ENCODE measurements at regions not wholly inside any gene's neighbourhood (a gene's known extent, or its start where the extent isn't known, plus 50 kb on each side); places are given as distances from the start of the nearest gene placed in this dataset.

DNA sequence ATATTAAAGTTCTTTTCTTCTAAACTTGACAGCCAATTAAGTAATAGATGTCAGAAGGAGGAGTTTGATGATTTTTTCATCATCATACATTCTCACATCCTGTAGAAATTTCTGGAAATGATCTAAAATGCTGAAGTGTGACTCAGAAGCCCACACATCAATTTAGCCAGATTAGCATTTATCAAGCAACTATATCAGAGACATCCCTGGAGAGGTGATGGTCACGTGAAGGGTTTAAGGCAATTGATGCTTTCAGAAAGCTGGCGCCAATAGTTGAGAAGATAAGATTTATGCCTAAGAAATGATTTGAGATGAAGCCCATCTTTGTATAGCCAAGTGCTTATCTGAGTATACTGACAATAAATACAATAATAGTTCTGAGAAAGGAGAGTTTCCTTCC lies 162.9 kb upstream of the RORB start:
- Histone ChIP-seq H3F3A (ENCODE audit: low read depth) (no peaks in the 10 kb centered on the region), H3K4me2 (no peak overlapping the region), H3K27me3 (no peaks in the 10 kb centered on the region), H3K4me3 (no peak overlapping the region), H3K9me3 (ENCODE audit: low read depth) (no peaks in the 10 kb centered on the region), H3K79me2 (ENCODE audit: low read depth) (no peaks in the 10 kb centered on the region), H3K9ac (no peak overlapping the region), H4K20me1 (ENCODE audit: low read depth) (no peaks in the 10 kb centered on the region), H3K36me3 (no peaks in the 10 kb centered on the region), H2AFZ (replicated peaks) (no peak overlapping the region), H3K27ac (no peak overlapping the region), H3K4me1 (peaks cover 6% of the 10 kb centered on the region)
- H3K36me3 Mint-ChIP-seq: no peaks in the 10 kb centered on the region
- no peak overlapping the region for H3K27ac Mint-ChIP-seq
- H3K27me3 Mint-ChIP-seq (ENCODE audit: insufficient read depth, low read depth): no peaks in the 10 kb centered on the region
- no peak overlapping the region for H3K4me3 Mint-ChIP-seq
- no peaks in the 10 kb centered on the region for H3K9me3 Mint-ChIP-seq
- H3K4me1 Mint-ChIP-seq: no peaks in the 10 kb centered on the region
- TF ChIP-seq EZH2phosphoT487 (IDR thresholded peaks at IDR 0.05): no peak
- no peak for TF ChIP-seq EZH2 (IDR thresholded peaks at IDR 0.05)
- TF ChIP-seq, protein P1, sequence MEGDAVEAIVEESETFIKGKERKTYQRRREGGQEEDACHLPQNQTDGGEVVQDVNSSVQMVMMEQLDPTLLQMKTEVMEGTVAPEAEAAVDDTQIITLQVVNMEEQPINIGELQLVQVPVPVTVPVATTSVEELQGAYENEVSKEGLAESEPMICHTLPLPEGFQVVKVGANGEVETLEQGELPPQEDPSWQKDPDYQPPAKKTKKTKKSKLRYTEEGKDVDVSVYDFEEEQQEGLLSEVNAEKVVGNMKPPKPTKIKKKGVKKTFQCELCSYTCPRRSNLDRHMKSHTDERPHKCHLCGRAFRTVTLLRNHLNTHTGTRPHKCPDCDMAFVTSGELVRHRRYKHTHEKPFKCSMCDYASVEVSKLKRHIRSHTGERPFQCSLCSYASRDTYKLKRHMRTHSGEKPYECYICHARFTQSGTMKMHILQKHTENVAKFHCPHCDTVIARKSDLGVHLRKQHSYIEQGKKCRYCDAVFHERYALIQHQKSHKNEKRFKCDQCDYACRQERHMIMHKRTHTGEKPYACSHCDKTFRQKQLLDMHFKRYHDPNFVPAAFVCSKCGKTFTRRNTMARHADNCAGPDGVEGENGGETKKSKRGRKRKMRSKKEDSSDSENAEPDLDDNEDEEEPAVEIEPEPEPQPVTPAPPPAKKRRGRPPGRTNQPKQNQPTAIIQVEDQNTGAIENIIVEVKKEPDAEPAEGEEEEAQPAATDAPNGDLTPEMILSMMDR (IDR thresholded peaks at IDR 0.05): no peak
- DNase-seq (ENCODE audit: low spot score): no peak

DNA sequence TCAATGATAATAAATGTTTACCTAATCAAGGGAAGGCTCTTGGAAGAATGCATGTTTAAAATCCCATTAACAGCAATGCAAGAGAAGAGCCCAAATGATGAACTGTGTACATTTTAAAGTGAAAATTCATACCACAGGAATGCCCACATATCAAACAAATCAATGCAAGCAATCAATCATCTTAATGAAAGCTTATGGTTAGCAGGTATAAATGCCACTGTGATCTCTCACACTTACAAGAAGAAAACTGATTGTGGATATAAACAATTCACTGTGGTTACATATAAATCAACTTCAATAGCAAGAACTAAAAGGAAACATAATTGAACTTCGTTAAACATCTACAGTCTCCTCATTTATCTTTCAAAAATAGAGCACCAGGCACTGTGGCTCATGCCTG lies 161.0 kb upstream of the RORB start:
- Histone ChIP-seq H3K27me3 (no peaks in the 10 kb centered on the region), H3K9me3 (ENCODE audit: low read depth) (no peaks in the 10 kb centered on the region), H4K20me1 (ENCODE audit: low read depth) (no peaks in the 10 kb centered on the region), H3K9ac (no peak overlapping the region), H2AFZ (replicated peaks) (no peak overlapping the region), H3K4me2 (no peak overlapping the region), H3K36me3 (no peaks in the 10 kb centered on the region), H3F3A (ENCODE audit: low read depth) (no peaks in the 10 kb centered on the region), H3K27ac (no peak overlapping the region), H3K4me1 (no peaks in the 10 kb centered on the region), H3K4me3 (no peak overlapping the region), H3K79me2 (ENCODE audit: low read depth) (no peaks in the 10 kb centered on the region)
- Mint-ChIP-seq H3K4me3 (no peak overlapping the region), H3K36me3 (no peaks in the 10 kb centered on the region), H3K27me3 (ENCODE audit: insufficient read depth, low read depth) (no peaks in the 10 kb centered on the region), H3K27ac (no peak overlapping the region), H3K9me3 (no peaks in the 10 kb centered on the region), H3K4me1 (no peaks in the 10 kb centered on the region)
- TF ChIP-seq, protein P1 (IDR thresholded peaks at IDR 0.05): no peak
- TF ChIP-seq EZH2 (IDR thresholded peaks at IDR 0.05) (no peak), EZH2phosphoT487 (IDR thresholded peaks at IDR 0.05) (no peak)
- DNase-seq (ENCODE audit: low spot score): no peak

DNA sequence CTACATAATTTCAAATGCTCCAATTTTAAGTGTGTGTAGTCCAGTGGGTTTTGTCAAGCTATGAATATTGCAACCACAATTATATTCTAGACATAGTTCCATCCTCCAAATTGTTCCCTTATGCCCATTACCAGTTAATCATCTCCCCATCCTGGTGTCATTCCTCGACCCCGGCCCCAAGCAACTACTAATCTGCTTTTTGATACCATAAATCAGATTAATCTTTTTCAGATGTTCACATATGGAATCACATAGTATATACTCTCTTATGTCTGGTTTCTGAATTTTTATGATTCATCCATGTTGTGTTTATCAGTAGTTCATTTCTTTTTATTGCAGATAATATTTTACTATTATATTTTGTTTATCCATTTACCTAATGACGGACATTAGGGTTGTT lies 148.4 kb upstream of the RORB start:
- Histone ChIP-seq H3K4me3 (no peak overlapping the region), H3K79me2 (ENCODE audit: low read depth) (no peaks in the 10 kb centered on the region), H3K36me3 (no peaks in the 10 kb centered on the region), H3K27ac (no peak overlapping the region), H3K4me1 (no peaks in the 10 kb centered on the region), H3K4me2 (no peak overlapping the region), H3K9me3 (ENCODE audit: low read depth) (no peaks in the 10 kb centered on the region), H3K9ac (no peak overlapping the region), H2AFZ (replicated peaks) (no peak overlapping the region), H3F3A (ENCODE audit: low read depth) (no peaks in the 10 kb centered on the region), H3K27me3 (no peaks in the 10 kb centered on the region), H4K20me1 (ENCODE audit: low read depth) (no peaks in the 10 kb centered on the region)
- TF ChIP-seq, protein P1 (IDR thresholded peaks at IDR 0.05): no peak
- no peak for TF ChIP-seq EZH2phosphoT487 (IDR thresholded peaks at IDR 0.05)
- TF ChIP-seq EZH2 (IDR thresholded peaks at IDR 0.05): no peak
- no peak for DNase-seq (ENCODE audit: low spot score)
- Mint-ChIP-seq H3K4me3 (no peak overlapping the region), H3K36me3 (no peaks in the 10 kb centered on the region), H3K27me3 (ENCODE audit: insufficient read depth, low read depth) (no peaks in the 10 kb centered on the region), H3K4me1 (no peaks in the 10 kb centered on the region), H3K9me3 (no peaks in the 10 kb centered on the region), H3K27ac (no peak overlapping the region)

DNA sequence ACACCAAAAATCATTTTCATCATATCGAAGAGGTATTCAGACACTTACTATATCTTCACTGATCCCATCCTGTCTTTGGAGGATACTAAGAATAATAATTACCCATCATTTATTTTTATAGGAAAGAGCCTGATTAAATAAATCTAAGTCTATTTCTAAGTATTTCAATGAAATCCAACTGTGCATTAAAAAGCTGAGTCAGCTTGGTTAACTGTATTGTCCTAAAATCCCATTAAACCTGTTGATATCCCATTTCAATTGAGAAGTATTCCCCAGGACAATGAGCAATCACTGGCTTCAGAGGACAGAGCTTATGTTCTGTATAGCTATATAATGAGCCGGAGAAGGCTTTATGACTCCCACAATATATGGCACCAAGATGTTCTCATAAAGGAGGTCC lies 142.0 kb upstream of the RORB start:
- no peaks in the 10 kb centered on the region for H3K27me3 Mint-ChIP-seq (ENCODE audit: insufficient read depth, low read depth)

More for the DNA sequence above, 142.0 kb upstream of the RORB start:
- Histone ChIP-seq H3F3A (ENCODE audit: low read depth) (no peaks in the 10 kb centered on the region), H3K9ac (no peak overlapping the region), H3K36me3 (no peaks in the 10 kb centered on the region), H3K79me2 (ENCODE audit: low read depth) (no peaks in the 10 kb centered on the region), H3K4me1 (no peaks in the 10 kb centered on the region), H4K20me1 (ENCODE audit: low read depth) (no peaks in the 10 kb centered on the region), H3K4me3 (no peak overlapping the region), H3K27ac (no peak overlapping the region), H3K27me3 (no peaks in the 10 kb centered on the region), H3K9me3 (ENCODE audit: low read depth) (no peaks in the 10 kb centered on the region), H3K4me2 (no peak overlapping the region), H2AFZ (replicated peaks) (no peak overlapping the region)
- Mint-ChIP-seq H3K9me3 (no peaks in the 10 kb centered on the region), H3K4me1 (no peaks in the 10 kb centered on the region), H3K27ac (no peak overlapping the region), H3K4me3 (no peak overlapping the region), H3K36me3 (no peaks in the 10 kb centered on the region)
- no peak for DNase-seq (ENCODE audit: low spot score)
- TF ChIP-seq EZH2 (IDR thresholded peaks at IDR 0.05) (no peak), EZH2phosphoT487 (IDR thresholded peaks at IDR 0.05) (no peak)
- TF ChIP-seq, protein P1 (IDR thresholded peaks at IDR 0.05): no peak
